Heart left ventricle (tissue), 16 donors: ENCODE measurements at regions not wholly inside any gene's neighbourhood (a gene's known extent, or its start where the extent isn't known, plus 50 kb on each side); places are given as distances from the start of the nearest gene placed in this dataset.
A peak's percentile ranks its signal among the peaks of the same experiment; 100 is the strongest.

Source experiments
- ATAC-seq, 4 donors: fragments of 200-7000 bp; cut with Tn5 transposase; one replicate each; pipeline ENCODE4 v1.9.1; 2020 to 2022; ENCODE audit warnings: moderate library complexity in 4 of 4, mild to moderate bottlenecking in 3 of 4, moderate number of reproducible peaks in 1 of 4
- DNase-seq, 5 donors: peaks; one replicate each; pipeline ENCODE4 v3.0.0-alpha.2; 2020
- H3K27ac ChIP-seq, 12 donors: fragments of 200-600 bp; sonication (generic) in 4 of 12; one replicate each; pipeline versions ENCODE4 v1.5.0 to v1.8.0; 2016 to 2022; ENCODE audit warnings: mild to moderate bottlenecking in 2 of 12
- H3K27me3 ChIP-seq, 9 donors: fragments of 200-600 bp; sonication (generic) in 2 of 9; one replicate each; pipeline versions ENCODE4 v1.5.1 to v1.8.0; 2016 to 2022; ENCODE audit warnings: mild to moderate bottlenecking in 3 of 9
- H3K36me3 ChIP-seq, 9 donors: fragments of 200-600 bp; sonication (generic) in 2 of 9; one replicate each; pipeline versions ENCODE4 v1.5.0 to v1.8.0; 2018 to 2022; ENCODE audit warnings: mild to moderate bottlenecking in 2 of 9
- H3K4me1 ChIP-seq, 12 donors: fragments of 200-600 bp; sonication (generic) in 4 of 12; one replicate each; pipeline versions ENCODE4 v1.5.0 to v1.8.0; 2016 to 2022; ENCODE audit warnings: mild to moderate bottlenecking in 3 of 12
- H3K4me3 ChIP-seq, 12 donors: fragments of 200-600 bp; sonication (generic) in 4 of 12; one replicate each; pipeline versions ENCODE4 v1.5.0 to v1.8.0; 2017 to 2022; ENCODE audit warnings: mild to moderate bottlenecking in 9 of 12, moderate library complexity in 4 of 12
- H3K9me3 ChIP-seq, 12 donors: fragments of 200-600 bp; sonication (generic) in 4 of 12; one replicate each; pipeline versions ENCODE4 v1.5.0 to v1.8.0; 2016 to 2022; ENCODE audit warnings: mild to moderate bottlenecking in 1 of 12
- CTCF ChIP-seq, 12 donors: fragments of 200-600 bp; sonication (generic) in 4 of 12; IDR thresholded peaks; one replicate each; pipeline versions ENCODE4 v1.5.0 to v1.8.0; 2018 to 2022; ENCODE audit warnings: antibody characterized with exemption in 12 of 12, mild to moderate bottlenecking in 5 of 12
- POLR2A ChIP-seq, 2 donors: fragments of 450-650 bp; IDR thresholded peaks; one replicate each; pipeline ENCODE4 v1.6.1; 2017; ENCODE audit warnings: antibody characterized with exemption in 2 of 2, mild to moderate bottlenecking in 2 of 2, moderate library complexity in 2 of 2
- WGBS, 4 donors: extraction: QIAGEN DNeasy Blood & Tissue Kit in 2 of 4; methylation state at CpG; one replicate each; pipeline versions ENCODE4 v1.1.5 to v1.1.7; 2013 to 2018; 5-methylcytosine and 5-hydroxymethylcytosine counted together
- intact Hi-C, 10 donors: fragments of 100-400 bp; cut with DNase I; formaldehyde crosslinking; loops; one replicate each; pipeline versions ENCODE4 v1.11.1 to v1.14.2; 2022
- donor health status: ischemic (EF 13 %, LVEDD 7.1; RV severe dilation, severe dysfunction).
- donor health status: healthy with polysubstance abuse.
- donor health status: DM: no; HTN: yes; CAD: no.
- donor health status: DM: no; HTN: no; CAD: no.
- donor health status: ischemic (EF 25% LVEDD 6.9; RV normal size, moderate dysfunction).
- donor health status: ischemic (EF 25% LVEDD 5.7; RV mildly dilated, moderate dysfunction).
- donor health status: healthy.
- donor health status: DM: yes; HTN: yes; CAD: no.
- donor health status: ischemic (EF 35%, LVEDD 5.7; RV mildly dilated, moderate dysfunction).
- donor health status: nonischemic (EF 11% LVEDD 7.7; RV severe dilation, severe dysfunction).
- donor health status: DM: yes; HTN: yes; CAD: no.
- donor health status: PGD.
- donor health status: ischemic (EF 29% LVEDD 5.4; RV normal size, mild dysfunction).
- donor health status: nonischemic (EF 23%, LVEDD 6.1; RV moderate dilation, normal function).

DNA sequence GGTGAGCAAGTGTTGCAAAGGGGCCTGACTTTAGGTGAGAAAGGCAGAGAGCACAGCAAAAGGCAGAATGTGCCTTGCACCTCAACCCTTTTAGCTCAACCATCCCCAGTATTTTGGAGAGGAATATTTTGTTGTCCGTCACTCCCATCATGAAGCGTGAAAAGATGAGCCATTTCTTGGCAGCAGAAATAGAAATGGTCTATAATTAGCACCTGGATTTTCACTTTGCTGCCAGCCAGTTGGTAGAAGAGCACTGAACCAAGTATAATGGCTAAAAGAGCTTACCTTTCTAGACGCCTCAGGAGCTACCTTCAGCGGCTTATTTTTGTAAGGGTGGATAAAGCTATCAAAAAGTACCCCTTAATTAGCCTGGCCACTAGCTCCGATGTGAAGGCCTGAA, 406.7 kb downstream of the OCA2 start:
- Histone ChIP-seq H3K4me3 (no peak overlapping the region), H3K27me3 (no peaks in the 10 kb centered on the region), H3K27ac (no peak overlapping the region), H3K4me1 (peaks cover 0 to 13% (median 0%) of the 10 kb centered on the region in 12 donors), H3K9me3 (no peaks in the 10 kb centered on the region), H3K36me3 (no peaks in the 10 kb centered on the region)
- no peak for TF ChIP-seq CTCF (IDR thresholded peaks at IDR 0.05)
- no peak for TF ChIP-seq POLR2A (IDR thresholded peaks at IDR 0.05)
- ATAC-seq = peak in 3 of 4 donors; percentile 44 to 62 (median 59)
- intact Hi-C loops = no loop called here
- 62 to 70% (median 67%) methylated on average over 5 of the region's 5 CpGs for WGBS, 4 donors
- no peak for DNase-seq

DNA sequence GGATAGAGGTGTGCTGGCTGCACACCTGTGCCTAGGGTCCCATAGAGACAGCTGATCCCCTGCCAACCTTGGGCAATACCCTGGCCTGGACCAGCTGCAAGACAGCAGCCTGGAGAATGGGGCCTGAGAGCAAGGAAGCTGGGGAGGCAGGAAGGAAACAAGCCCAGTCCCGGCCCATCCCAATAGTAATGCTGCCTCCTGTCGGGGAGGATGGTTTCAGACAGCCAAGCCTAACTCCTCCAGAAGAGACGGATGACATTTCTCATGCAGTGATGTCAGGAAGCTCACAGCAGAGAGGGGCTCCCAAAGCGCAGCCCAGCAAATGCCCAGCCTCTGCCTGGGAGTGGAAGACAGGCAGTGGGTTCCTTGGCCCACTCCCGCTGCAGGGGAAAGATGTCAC, 408.8 kb downstream of the OCA2 start:
- WGBS, 4 donors = 72 to 100% (median 86%) methylated on average over 1 to 5 of the region's 5 CpGs
- DNase-seq = no peak
- no peaks in the 10 kb centered on the region for H3K27me3 ChIP-seq
- ATAC-seq = no peak
- no peak overlapping the region for H3K27ac ChIP-seq
- no peaks in the 10 kb centered on the region for H3K9me3 ChIP-seq
- no peak for TF ChIP-seq CTCF (IDR thresholded peaks at IDR 0.05)
- no peak for TF ChIP-seq POLR2A (IDR thresholded peaks at IDR 0.05)
- H3K4me1 ChIP-seq = peaks cover 0 to 9% (median 0%) of the 10 kb centered on the region in 12 donors
- no peak overlapping the region for H3K4me3 ChIP-seq
- H3K36me3 ChIP-seq = no peaks in the 10 kb centered on the region
- intact Hi-C loops = no loop called here

DNA sequence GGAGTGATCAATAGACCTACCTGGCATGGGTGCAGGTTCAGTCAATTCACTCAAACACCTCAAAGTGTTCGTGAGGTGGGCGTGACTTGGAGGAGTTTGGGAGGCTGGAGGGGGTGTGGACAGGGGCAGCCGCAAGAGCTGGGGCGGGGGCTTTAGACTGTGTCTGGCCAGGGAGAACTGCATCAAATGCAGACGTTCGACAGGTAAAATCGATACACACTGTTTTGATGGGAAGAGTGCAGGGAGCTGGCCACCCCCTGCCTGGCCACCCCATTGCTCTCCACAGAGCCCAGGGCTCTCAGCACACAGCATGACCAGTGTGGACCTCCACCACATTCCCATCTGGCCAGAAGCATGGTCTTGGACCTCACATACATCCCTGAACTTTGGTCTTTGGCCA, 412.1 kb downstream of the OCA2 start:
- no peak overlapping the region for H3K27ac ChIP-seq
- WGBS, 4 donors = 77 to 92% (median 88%) methylated on average over 7 of the region's 7 CpGs
- no peak for ATAC-seq
- no peaks in the 10 kb centered on the region for H3K9me3 ChIP-seq
- no peak for TF ChIP-seq POLR2A (IDR thresholded peaks at IDR 0.05)
- no peak for TF ChIP-seq CTCF (IDR thresholded peaks at IDR 0.05)
- intact Hi-C loops = loop anchor here in 1 of 10 donors (10.0 kb wide), 1 partner anchor 62 kb away; no protein-coding TSS in a partner anchor
- H3K4me1 ChIP-seq = no peaks in the 10 kb centered on the region
- H3K36me3 ChIP-seq = no peaks in the 10 kb centered on the region
- no peak overlapping the region for H3K4me3 ChIP-seq
- DNase-seq = no peak
- H3K27me3 ChIP-seq = no peaks in the 10 kb centered on the region

DNA sequence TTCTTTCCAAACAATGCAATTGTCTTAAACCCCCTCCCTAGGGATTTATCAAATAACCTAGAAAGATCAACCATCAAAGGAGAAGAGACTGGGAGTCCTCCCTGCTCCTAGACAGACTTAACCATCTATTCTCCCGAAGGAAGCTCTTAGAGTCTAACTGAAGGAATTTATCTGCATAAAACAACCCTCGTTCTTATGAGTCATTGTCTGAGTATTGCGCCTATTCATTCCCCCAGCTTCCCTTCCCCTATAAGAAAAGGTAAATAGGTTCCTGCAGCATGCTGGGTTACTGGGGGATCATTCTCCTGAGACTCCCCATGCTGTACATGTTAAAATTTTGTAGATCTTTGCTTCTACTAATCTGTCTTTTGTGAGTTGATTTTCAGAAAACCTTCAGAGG, 412.7 kb downstream of the OCA2 start:
- Histone ChIP-seq H3K27me3 (no peaks in the 10 kb centered on the region), H3K27ac (no peak overlapping the region), H3K4me3 (no peak overlapping the region), H3K9me3 (no peaks in the 10 kb centered on the region), H3K36me3 (no peaks in the 10 kb centered on the region), H3K4me1 (no peaks in the 10 kb centered on the region)
- DNase-seq (no peak), ATAC-seq (no peak)
- 60 to 75% (median 67%) methylated on average over 3 of the region's 3 CpGs for WGBS, 4 donors
- intact Hi-C loops = loop anchor here in 1 of 10 donors (10.0 kb wide), 1 partner anchor 62 kb away; no protein-coding TSS in a partner anchor
- TF ChIP-seq CTCF (IDR thresholded peaks at IDR 0.05) (no peak), POLR2A (IDR thresholded peaks at IDR 0.05) (no peak)
